ENCODE measurements at regions not wholly inside any gene's neighbourhood (a gene's known extent, or its start where the extent isn't known, plus 50 kb on each side); places are given as distances from the start of the nearest gene placed in this dataset.

DNA sequence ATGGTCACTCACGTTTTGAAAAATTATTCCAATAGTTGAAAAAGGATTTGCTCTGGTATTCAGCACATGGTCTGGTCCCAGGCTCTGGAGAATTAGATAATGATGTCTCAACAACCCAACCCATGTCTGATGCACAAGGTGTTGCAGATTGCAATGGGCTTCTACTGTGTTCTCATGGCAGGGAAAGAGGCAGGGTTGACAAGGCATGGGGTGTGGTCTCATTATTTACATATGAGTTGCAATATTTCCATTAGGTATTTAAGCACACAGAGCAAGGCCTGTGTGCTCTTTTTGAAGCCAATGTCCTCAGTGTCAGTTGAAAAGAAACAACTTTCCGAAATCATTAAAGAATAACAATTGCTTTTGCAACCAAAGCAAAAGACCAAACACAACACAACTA lies 381.9 kb upstream of the PBX1 start:
- ATAC-seq (replicated peaks in 1 of 4) (no peak), DNase-seq (no peak)
- Histone ChIP-seq H3K4me3 (ENCODE audit: control insufficient read depth in 1 of 2, extremely low read depth in 1 of 2, low read length in 1 of 2) (no peak overlapping the region), H3K27ac (ENCODE audit: low read length) (no peak overlapping the region), H3K9me3 (peaks cover 4% of the 10 kb centered on the region), H3K4me1 (ENCODE audit: control insufficient read depth in 1 of 2, extremely low read depth in 1 of 2, insufficient read depth in 2 of 2, low read length in 2 of 2) (no peaks in the 10 kb centered on the region), H3K27me3 (replicated peaks in 1 of 2; ENCODE audit: control insufficient read depth in 2 of 2, extremely low read depth in 1 of 2, insufficient read depth in 2 of 2, low read length in 1 of 2) (no peaks in the 10 kb centered on the region), H3K36me3 (ENCODE audit: control insufficient read depth in 2 of 2, extremely low read depth in 1 of 2, insufficient read depth in 1 of 2, low read length in 1 of 2) (no peaks in the 10 kb centered on the region)
- Mint-ChIP-seq H3K9me3 (peaks cover 15 to 51% (median 29%) of the 10 kb centered on the region in 3 donors), H3K36me3 (no peaks in the 10 kb centered on the region), H3K4me1 (no peaks in the 10 kb centered on the region), H3K27me3 (no peaks in the 10 kb centered on the region), H3K27ac (no peak overlapping the region), H3K4me3 (no peak overlapping the region)
- ChIA-PET CTCF (no interaction called here), POLR2A (no interaction called here)
- WGBS (ENCODE audit: insufficient coverage): 80% methylated on average over 1 of the region's 2 CpGs

GRCh38 chr1:164180824-164181223 lies 378.2 kb upstream of the PBX1 start:
- H3K27ac ChIP-seq (ENCODE audit: low read length): no peak overlapping the region
- Mint-ChIP-seq H3K27ac (no peak overlapping the region), H3K4me3 (no peak overlapping the region), H3K9me3 (peaks cover 12 to 44% (median 37%) of the 10 kb centered on the region in 3 donors), H3K4me1 (no peaks in the 10 kb centered on the region), H3K36me3 (no peaks in the 10 kb centered on the region), H3K27me3 (no peaks in the 10 kb centered on the region)
- peaks cover 4% of the 10 kb centered on the region for H3K9me3 ChIP-seq
- H3K4me3 ChIP-seq (ENCODE audit: control insufficient read depth in 1 of 2, extremely low read depth in 1 of 2, low read length in 1 of 2): no peak overlapping the region
- no peaks in the 10 kb centered on the region for H3K27me3 ChIP-seq (replicated peaks in 1 of 2; ENCODE audit: control insufficient read depth in 2 of 2, extremely low read depth in 1 of 2, insufficient read depth in 2 of 2, low read length in 1 of 2)
- H3K4me1 ChIP-seq (ENCODE audit: control insufficient read depth in 1 of 2, extremely low read depth in 1 of 2, insufficient read depth in 2 of 2, low read length in 2 of 2): no peaks in the 10 kb centered on the region
- no peaks in the 10 kb centered on the region for H3K36me3 ChIP-seq (ENCODE audit: control insufficient read depth in 2 of 2, extremely low read depth in 1 of 2, insufficient read depth in 1 of 2, low read length in 1 of 2)
- CTCF ChIA-PET: no interaction called here
- POLR2A ChIA-PET: no interaction called here
- DNase-seq (no peak), ATAC-seq (replicated peaks in 1 of 4) (no peak)

DNA sequence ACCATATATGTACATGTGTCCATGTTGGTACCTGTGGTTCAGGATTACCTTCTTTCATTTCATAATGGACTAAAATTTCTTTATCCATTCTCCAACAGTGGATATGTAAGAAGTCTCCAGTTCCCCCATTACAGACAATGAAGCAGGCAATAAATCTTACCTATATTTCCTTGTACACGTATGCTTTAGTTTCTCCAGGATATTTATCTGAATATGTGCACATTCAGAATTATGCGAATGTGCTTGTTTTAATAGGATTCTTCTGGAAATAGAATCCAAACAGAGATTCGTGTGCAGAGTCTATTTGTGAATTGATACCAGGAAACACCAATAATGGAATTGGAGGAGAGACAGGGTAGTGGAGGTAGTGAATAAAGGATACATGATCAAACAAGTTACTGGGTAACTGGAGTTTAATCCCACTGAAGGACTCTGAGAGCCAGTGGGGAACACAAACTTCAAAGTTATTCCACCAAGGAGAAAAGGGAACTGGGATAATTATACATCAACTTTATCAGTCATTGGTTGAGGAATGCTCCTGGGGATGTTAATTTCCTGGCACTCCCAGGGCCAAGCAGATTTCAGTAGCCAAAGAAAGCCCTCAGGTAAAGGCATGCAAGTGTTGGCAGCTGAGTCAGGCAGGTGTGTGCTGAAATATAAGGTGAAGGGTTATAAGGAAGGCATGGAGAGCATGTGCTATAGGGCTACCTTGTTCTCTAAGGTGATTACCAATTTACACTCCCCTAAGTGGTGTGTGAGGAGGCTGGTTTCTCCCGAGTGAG lies 374.9 kb upstream of the PBX1 start:
- Histone ChIP-seq H3K4me3 (ENCODE audit: control insufficient read depth in 1 of 2, extremely low read depth in 1 of 2, low read length in 1 of 2) (no peak overlapping the region), H3K27ac (ENCODE audit: low read length) (no peak overlapping the region), H3K27me3 (replicated peaks in 1 of 2; ENCODE audit: control insufficient read depth in 2 of 2, extremely low read depth in 1 of 2, insufficient read depth in 2 of 2, low read length in 1 of 2) (no peaks in the 10 kb centered on the region), H3K36me3 (ENCODE audit: control insufficient read depth in 2 of 2, extremely low read depth in 1 of 2, insufficient read depth in 1 of 2, low read length in 1 of 2) (no peaks in the 10 kb centered on the region), H3K4me1 (ENCODE audit: control insufficient read depth in 1 of 2, extremely low read depth in 1 of 2, insufficient read depth in 2 of 2, low read length in 2 of 2) (no peaks in the 10 kb centered on the region), H3K9me3 (no peaks in the 10 kb centered on the region)
- DNase-seq (no peak), ATAC-seq (replicated peaks in 1 of 4) (no peak)
- Mint-ChIP-seq H3K36me3 (no peaks in the 10 kb centered on the region), H3K27ac (no peak overlapping the region), H3K4me3 (no peak overlapping the region), H3K4me1 (no peaks in the 10 kb centered on the region), H3K9me3 (peaks cover 5 to 36% (median 35%) of the 10 kb centered on the region in 3 donors), H3K27me3 (no peaks in the 10 kb centered on the region)
- ChIA-PET POLR2A (no interaction called here), CTCF (no interaction called here)
- 90% methylated on average over 2 of the region's 4 CpGs for WGBS (ENCODE audit: insufficient coverage)

- H3K27me3 ChIP-seq (replicated peaks in 1 of 2; ENCODE audit: control insufficient read depth in 2 of 2, extremely low read depth in 1 of 2, insufficient read depth in 2 of 2, low read length in 1 of 2): no peaks in the 10 kb centered on the region
- ChIA-PET CTCF (no interaction called here), POLR2A (no interaction called here)
- H3K4me3 Mint-ChIP-seq: no peak overlapping the region
- H3K4me3 ChIP-seq (ENCODE audit: control insufficient read depth in 1 of 2, extremely low read depth in 1 of 2, low read length in 1 of 2): no peak overlapping the region
- H3K27me3 Mint-ChIP-seq: no peaks in the 10 kb centered on the region
- H3K27ac Mint-ChIP-seq: no peak overlapping the region
- H3K9me3 ChIP-seq: no peaks in the 10 kb centered on the region
- DNase-seq: no peak
- H3K36me3 Mint-ChIP-seq: no peaks in the 10 kb centered on the region
- no peaks in the 10 kb centered on the region for H3K4me1 Mint-ChIP-seq
- peaks cover 9 to 28% (median 22%) of the 10 kb centered on the region in 3 donors for H3K9me3 Mint-ChIP-seq
- H3K27ac ChIP-seq (ENCODE audit: low read length): no peak overlapping the region
- H3K36me3 ChIP-seq (ENCODE audit: control insufficient read depth in 2 of 2, extremely low read depth in 1 of 2, insufficient read depth in 1 of 2, low read length in 1 of 2): no peaks in the 10 kb centered on the region
- WGBS (ENCODE audit: insufficient coverage): 100% methylated on average over 2 of the region's 5 CpGs
- H3K4me1 ChIP-seq (ENCODE audit: control insufficient read depth in 1 of 2, extremely low read depth in 1 of 2, insufficient read depth in 2 of 2, low read length in 2 of 2): no peaks in the 10 kb centered on the region
- no peak for ATAC-seq (replicated peaks in 1 of 4)
Measured at GRCh38 chr1:164186881-164187280, 372.1 kb upstream of the PBX1 start.

GRCh38 chr1:164188497-164188896 lies 370.5 kb upstream of the PBX1 start:
- Mint-ChIP-seq H3K27me3 (no peaks in the 10 kb centered on the region), H3K4me3 (no peak overlapping the region), H3K9me3 (peaks cover 17 to 38% (median 26%) of the 10 kb centered on the region in 3 donors), H3K4me1 (no peaks in the 10 kb centered on the region), H3K27ac (no peak overlapping the region), H3K36me3 (no peaks in the 10 kb centered on the region)
- DNase-seq (no peak), ATAC-seq (replicated peaks in 1 of 4) (no peak)
- ChIA-PET POLR2A (no interaction called here), CTCF (no interaction called here)
- WGBS (ENCODE audit: insufficient coverage): 29% methylated on average over 3 of the region's 4 CpGs
- H3K4me3 ChIP-seq (ENCODE audit: control insufficient read depth in 1 of 2, extremely low read depth in 1 of 2, low read length in 1 of 2): no peak overlapping the region
- no peaks in the 10 kb centered on the region for H3K36me3 ChIP-seq (ENCODE audit: control insufficient read depth in 2 of 2, extremely low read depth in 1 of 2, insufficient read depth in 1 of 2, low read length in 1 of 2)
- no peaks in the 10 kb centered on the region for H3K9me3 ChIP-seq
- H3K27ac ChIP-seq (ENCODE audit: low read length): no peak overlapping the region
- no peaks in the 10 kb centered on the region for H3K4me1 ChIP-seq (ENCODE audit: control insufficient read depth in 1 of 2, extremely low read depth in 1 of 2, insufficient read depth in 2 of 2, low read length in 2 of 2)
- no peaks in the 10 kb centered on the region for H3K27me3 ChIP-seq (replicated peaks in 1 of 2; ENCODE audit: control insufficient read depth in 2 of 2, extremely low read depth in 1 of 2, insufficient read depth in 2 of 2, low read length in 1 of 2)

DNA sequence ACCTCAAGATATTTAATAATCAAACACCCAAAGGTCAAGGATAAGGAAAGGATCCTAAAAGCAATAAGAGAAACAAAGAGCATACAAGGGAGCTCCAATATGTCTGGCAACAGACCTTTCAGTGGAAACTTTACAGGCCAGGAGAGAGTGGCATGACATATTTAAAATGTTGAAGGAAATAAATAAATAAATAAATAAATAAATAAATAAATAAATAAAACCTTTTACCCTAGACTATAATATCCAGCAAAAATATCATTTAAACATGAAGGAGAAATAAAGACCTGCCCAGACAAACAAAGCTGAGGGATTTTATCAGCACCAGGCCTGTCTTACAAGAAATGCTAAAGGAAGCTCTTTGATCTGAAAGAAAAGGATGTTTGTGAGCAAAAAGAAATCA lies 367.8 kb upstream of the PBX1 start:
- DNase-seq (no peak), ATAC-seq (replicated peaks in 1 of 4) (no peak)
- no peak overlapping the region for H3K27ac ChIP-seq (ENCODE audit: low read length)
- no peak overlapping the region for H3K4me3 Mint-ChIP-seq
- H3K27ac Mint-ChIP-seq: no peak overlapping the region
- H3K9me3 ChIP-seq: no peaks in the 10 kb centered on the region
- no peaks in the 10 kb centered on the region for H3K36me3 Mint-ChIP-seq
- CTCF ChIA-PET: no interaction called here
- POLR2A ChIA-PET: interaction anchor here in 1 of 2 donors (0.6 kb wide), 1 partner anchor 8 kb away, joined by 5 read pairs; no protein-coding TSS in a partner anchor
- peaks cover 20 to 38% (median 27%) of the 10 kb centered on the region in 3 donors for H3K9me3 Mint-ChIP-seq
- H3K4me1 ChIP-seq (ENCODE audit: control insufficient read depth in 1 of 2, extremely low read depth in 1 of 2, insufficient read depth in 2 of 2, low read length in 2 of 2): no peaks in the 10 kb centered on the region
- H3K36me3 ChIP-seq (ENCODE audit: control insufficient read depth in 2 of 2, extremely low read depth in 1 of 2, insufficient read depth in 1 of 2, low read length in 1 of 2): no peaks in the 10 kb centered on the region
- H3K4me3 ChIP-seq (ENCODE audit: control insufficient read depth in 1 of 2, extremely low read depth in 1 of 2, low read length in 1 of 2): no peak overlapping the region
- H3K27me3 ChIP-seq (replicated peaks in 1 of 2; ENCODE audit: control insufficient read depth in 2 of 2, extremely low read depth in 1 of 2, insufficient read depth in 2 of 2, low read length in 1 of 2): no peaks in the 10 kb centered on the region
- no peaks in the 10 kb centered on the region for H3K27me3 Mint-ChIP-seq
- H3K4me1 Mint-ChIP-seq: no peaks in the 10 kb centered on the region
